WTC11 (cell line): ENCODE measurements at regions not wholly inside any gene's neighbourhood (a gene's known extent, or its start where the extent isn't known, plus 50 kb on each side); places are given as distances from the start of the nearest gene placed in this dataset.

Experiments used
- ATAC-seq: fragments of 200-7000 bp; cut with Tn5 transposase; 2 replicates; pipeline ENCODE4 v1.10.0; 2021; ENCODE audit warnings: mild to moderate bottlenecking, moderate library complexity
- CTCF ChIA-PET: fragments of 300-600 bp; sonication (Branson Sonifier 250); formaldehyde crosslinking; loops from one replicate; lab custom pipeline; 2021; ENCODE audit warnings: antibody characterized with exemption; lab: Charles Lee
- POLR2A ChIA-PET: fragments of 350-600 bp; sonication (Branson Sonifier 250); formaldehyde crosslinking; loops from one replicate; lab custom pipeline; 2021; ENCODE audit warnings: antibody characterized with exemption; lab: Charles Lee
- DNase-seq: peaks from one replicate; pipeline ENCODE4 v3.0.0; 2021; ENCODE audit warnings: low spot score
- H3K27ac Mint-ChIP-seq: 2 replicates; pipeline ENCODE4 v1.8.0; 2021; ENCODE audit warnings: mixed read lengths
- H3K27me3 Mint-ChIP-seq: 2 replicates; pipeline ENCODE4 v1.8.0; 2021; ENCODE audit warnings: low read depth, mild to moderate bottlenecking, moderate library complexity, mixed read lengths
- H3K36me3 Mint-ChIP-seq: 2 replicates; pipeline ENCODE4 v1.8.0; 2021; ENCODE audit warnings: mixed read lengths
- H3K4me1 Mint-ChIP-seq: 2 replicates; pipeline ENCODE4 v1.8.0; 2022; ENCODE audit warnings: mixed read lengths
- H3K4me3 Mint-ChIP-seq: 2 replicates; pipeline ENCODE4 v1.8.0; 2021; ENCODE audit warnings: mild to moderate bottlenecking, moderate library complexity, mixed read lengths
- H3K9me3 Mint-ChIP-seq: 2 replicates; pipeline ENCODE4 v1.8.0; 2021; ENCODE audit warnings: mixed read lengths
- AFF4 ChIP-seq: sonication (generic); formaldehyde crosslinking; IDR thresholded peaks from 2 replicates; pipeline ENCODE4 v1.8.1; 2023; ENCODE audit warnings: mild to moderate bottlenecking, missing genetic modification reagents, borderline replicate concordance
- CBFB ChIP-seq: sonication (generic); formaldehyde crosslinking; IDR thresholded peaks from 2 replicates; pipeline ENCODE4 v1.8.1; 2022; ENCODE audit warnings: mild to moderate bottlenecking, low read depth, missing genetic modification reagents
- FOXJ3 ChIP-seq: sonication (generic); formaldehyde crosslinking; IDR thresholded peaks from 2 replicates; pipeline ENCODE4 v1.9.0; 2021; ENCODE audit warnings: missing genetic modification reagents, mild to moderate bottlenecking, borderline replicate concordance
- FOXP1 ChIP-seq: sonication (generic); formaldehyde crosslinking; IDR thresholded peaks from 2 replicates; pipeline ENCODE4 v1.8.0; 2022; ENCODE audit warnings: missing genetic modification reagents, mild to moderate bottlenecking, moderate library complexity, borderline replicate concordance
- HMGA2 ChIP-seq: fragments of 250-450 bp; sonication (Bioruptor Pico); IDR thresholded peaks from 2 replicates; pipeline ENCODE4 v1.4.0; 2021; ENCODE audit warnings: mild to moderate bottlenecking, moderate library complexity
- KAT7 ChIP-seq: sonication (generic); formaldehyde crosslinking; IDR thresholded peaks from 2 replicates; pipeline ENCODE4 v1.8.1; 2023; ENCODE audit warnings: missing genetic modification reagents, mild to moderate bottlenecking, borderline replicate concordance
- NFE2L1 ChIP-seq: sonication (generic); formaldehyde crosslinking; IDR thresholded peaks from 2 replicates; pipeline ENCODE4 v1.8.1; 2023; ENCODE audit warnings: missing genetic modification reagents
- NR2C2 ChIP-seq: sonication (generic); formaldehyde crosslinking; IDR thresholded peaks from 2 replicates; pipeline ENCODE4 v1.8.0; 2022; ENCODE audit warnings: mild to moderate bottlenecking, missing genetic modification reagents
- PRRX2 ChIP-seq: fragments of 250-450 bp; sonication (Bioruptor Pico); IDR thresholded peaks from 2 replicates; pipeline ENCODE4 v1.8.0; 2021; ENCODE audit warnings: mild to moderate bottlenecking
- RELA ChIP-seq: sonication (generic); formaldehyde crosslinking; IDR thresholded peaks from 2 replicates; pipeline ENCODE4 v1.8.1; 2022; ENCODE audit warnings: missing genetic modification reagents, mild to moderate bottlenecking, borderline replicate concordance
- SMAD3 ChIP-seq: sonication (generic); formaldehyde crosslinking; IDR thresholded peaks from 2 replicates; pipeline ENCODE4 v1.8.0; 2022; ENCODE audit warnings: missing genetic modification reagents, mild to moderate bottlenecking, borderline replicate concordance
- SOX15 ChIP-seq: fragments of 250-450 bp; sonication (Bioruptor Pico); IDR thresholded peaks from 2 replicates; pipeline ENCODE4 v1.9.0; 2021; ENCODE audit warnings: mild to moderate bottlenecking
- SP1 ChIP-seq: sonication (generic); formaldehyde crosslinking; conservative IDR thresholded peaks from 2 replicates; pipeline ENCODE4 v1.8.1; 2022; ENCODE audit warnings: missing genetic modification reagents
- TEAD4 ChIP-seq: sonication (generic); formaldehyde crosslinking; IDR thresholded peaks from 2 replicates; pipeline ENCODE4 v1.8.0; 2022; ENCODE audit warnings: mild to moderate bottlenecking, missing genetic modification reagents
- TP53 ChIP-seq: sonication (generic); formaldehyde crosslinking; IDR thresholded peaks from 2 replicates; pipeline ENCODE4 v1.8.1; 2023; ENCODE audit warnings: mild to moderate bottlenecking, missing genetic modification reagents
- ZNF263 ChIP-seq: sonication (generic); formaldehyde crosslinking; IDR thresholded peaks from 2 replicates; pipeline ENCODE4 v1.8.1; 2022; ENCODE audit warnings: low read depth, mild to moderate bottlenecking, moderate library complexity, missing genetic modification reagents
- ZNF416 ChIP-seq: fragments of 250-450 bp; sonication (Bioruptor Pico); IDR thresholded peaks from 2 replicates; pipeline ENCODE4 v1.9.0; 2021; ENCODE audit warnings: mild to moderate bottlenecking, inconsistent platforms
- ZNF512 ChIP-seq: sonication (generic); formaldehyde crosslinking; IDR thresholded peaks from 2 replicates; pipeline ENCODE4 v1.8.1; 2022; ENCODE audit warnings: missing genetic modification reagents, borderline replicate concordance
- TF ChIP-seq, protein P1 (sequence below): sonication (generic); formaldehyde crosslinking; conservative IDR thresholded peaks from 2 replicates; pipeline ENCODE4 v1.8.1; 2023; ENCODE audit warnings: mild to moderate bottlenecking, low read depth, missing genetic modification reagents, moderate library complexity
- TF ChIP-seq, protein P2 (sequence below): fragments of 250-450 bp; sonication (Bioruptor Pico); IDR thresholded peaks from 2 replicates; pipeline ENCODE4 v1.9.0; 2021; ENCODE audit warnings: moderate library complexity, mild to moderate bottlenecking, inconsistent platforms, borderline replicate concordance
- TF ChIP-seq, protein P3 (sequence below): sonication (generic); formaldehyde crosslinking; IDR thresholded peaks from 2 replicates; pipeline ENCODE4 v1.8.0; 2023; ENCODE audit warnings: mild to moderate bottlenecking, missing genetic modification reagents
- TF ChIP-seq, protein P4 (sequence below): sonication (generic); formaldehyde crosslinking; IDR thresholded peaks from 2 replicates; pipeline ENCODE4 v1.8.1; 2023; ENCODE audit warnings: mild to moderate bottlenecking, missing genetic modification reagents, moderate library complexity

DNA sequence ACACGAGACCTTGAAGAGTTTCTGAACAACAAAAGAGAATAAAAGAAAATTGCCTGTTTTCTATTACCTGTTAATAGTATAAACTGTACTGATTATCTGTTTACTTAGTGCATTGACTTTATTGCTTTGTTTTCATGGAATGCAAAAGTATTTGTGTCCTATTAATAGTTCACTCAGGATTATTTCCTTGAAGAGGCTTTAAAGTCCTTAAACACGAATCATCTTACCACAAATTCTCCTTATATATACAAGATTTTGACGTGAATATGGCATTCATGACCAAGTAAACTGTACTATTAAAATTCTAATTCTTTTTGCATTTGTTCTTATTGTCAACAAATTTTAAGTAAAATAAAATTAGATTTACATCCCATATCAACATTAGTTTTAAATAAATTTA, 513.0 kb downstream of the NTRK3 start (continued):
- TF ChIP-seq NFE2L1 (CRISPR knock-in tag) (no peak), PRRX2 (CRISPR knock-in tag) (no peak), RELA (CRISPR knock-in tag) (no peak)

GRCh38 chr15:87741350-87741749, 515.2 kb downstream of the NTRK3 start:
- TF ChIP-seq TP53 (CRISPR knock-in tag) (no peak), AFF4 (CRISPR knock-in tag) (no peak), HMGA2 (no peak), FOXP1 (CRISPR knock-in tag) (no peak), ZNF416 (no peak), FOXJ3 (CRISPR knock-in tag) (no peak)
- TF ChIP-seq, protein P1, sequence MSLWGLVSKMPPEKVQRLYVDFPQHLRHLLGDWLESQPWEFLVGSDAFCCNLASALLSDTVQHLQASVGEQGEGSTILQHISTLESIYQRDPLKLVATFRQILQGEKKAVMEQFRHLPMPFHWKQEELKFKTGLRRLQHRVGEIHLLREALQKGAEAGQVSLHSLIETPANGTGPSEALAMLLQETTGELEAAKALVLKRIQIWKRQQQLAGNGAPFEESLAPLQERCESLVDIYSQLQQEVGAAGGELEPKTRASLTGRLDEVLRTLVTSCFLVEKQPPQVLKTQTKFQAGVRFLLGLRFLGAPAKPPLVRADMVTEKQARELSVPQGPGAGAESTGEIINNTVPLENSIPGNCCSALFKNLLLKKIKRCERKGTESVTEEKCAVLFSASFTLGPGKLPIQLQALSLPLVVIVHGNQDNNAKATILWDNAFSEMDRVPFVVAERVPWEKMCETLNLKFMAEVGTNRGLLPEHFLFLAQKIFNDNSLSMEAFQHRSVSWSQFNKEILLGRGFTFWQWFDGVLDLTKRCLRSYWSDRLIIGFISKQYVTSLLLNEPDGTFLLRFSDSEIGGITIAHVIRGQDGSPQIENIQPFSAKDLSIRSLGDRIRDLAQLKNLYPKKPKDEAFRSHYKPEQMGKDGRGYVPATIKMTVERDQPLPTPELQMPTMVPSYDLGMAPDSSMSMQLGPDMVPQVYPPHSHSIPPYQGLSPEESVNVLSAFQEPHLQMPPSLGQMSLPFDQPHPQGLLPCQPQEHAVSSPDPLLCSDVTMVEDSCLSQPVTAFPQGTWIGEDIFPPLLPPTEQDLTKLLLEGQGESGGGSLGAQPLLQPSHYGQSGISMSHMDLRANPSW = no peak
- TF ChIP-seq, protein P2, sequence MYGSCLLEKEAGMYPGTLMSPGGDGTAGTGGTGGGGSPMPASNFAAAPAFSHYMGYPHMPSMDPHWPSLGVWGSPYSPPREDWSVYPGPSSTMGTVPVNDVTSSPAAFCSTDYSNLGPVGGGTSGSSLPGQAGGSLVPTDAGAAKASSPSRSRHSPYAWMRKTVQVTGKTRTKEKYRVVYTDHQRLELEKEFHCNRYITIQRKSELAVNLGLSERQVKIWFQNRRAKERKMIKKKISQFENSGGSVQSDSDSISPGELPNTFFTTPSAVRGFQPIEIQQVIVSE (CRISPR knock-in tag) = no peak
- TF ChIP-seq, all 79 proteins: peak for 0
- no peak overlapping the region for H3K27ac Mint-ChIP-seq
- CTCF ChIA-PET = no interaction called here
- H3K36me3 Mint-ChIP-seq = no peaks in the 10 kb centered on the region
- ATAC-seq (no peak), DNase-seq (no peak)
- H3K27me3 Mint-ChIP-seq = no peaks in the 10 kb centered on the region
- no peaks in the 10 kb centered on the region for H3K9me3 Mint-ChIP-seq
- POLR2A ChIA-PET = no interaction called here
- no peak overlapping the region for H3K4me3 Mint-ChIP-seq
- H3K4me1 Mint-ChIP-seq = no peaks in the 10 kb centered on the region

GRCh38 chr15:87740655-87741344, 515.7 kb downstream of the NTRK3 start:
- ATAC-seq (no peak), DNase-seq (no peak)
- Mint-ChIP-seq H3K9me3 (no peaks in the 10 kb centered on the region), H3K27ac (no peak overlapping the region), H3K36me3 (no peaks in the 10 kb centered on the region), H3K27me3 (no peaks in the 10 kb centered on the region), H3K4me3 (no peak overlapping the region), H3K4me1 (no peaks in the 10 kb centered on the region)
- ChIA-PET POLR2A (no interaction called here), CTCF (no interaction called here)
- no peak for TF ChIP-seq KAT7 (CRISPR knock-in tag)
- no peak for TF ChIP-seq HMGA2
- TF ChIP-seq SOX15 (CRISPR knock-in tag) = no peak
- TF ChIP-seq NR2C2 (CRISPR knock-in tag) = no peak
- TF ChIP-seq, protein P3, sequence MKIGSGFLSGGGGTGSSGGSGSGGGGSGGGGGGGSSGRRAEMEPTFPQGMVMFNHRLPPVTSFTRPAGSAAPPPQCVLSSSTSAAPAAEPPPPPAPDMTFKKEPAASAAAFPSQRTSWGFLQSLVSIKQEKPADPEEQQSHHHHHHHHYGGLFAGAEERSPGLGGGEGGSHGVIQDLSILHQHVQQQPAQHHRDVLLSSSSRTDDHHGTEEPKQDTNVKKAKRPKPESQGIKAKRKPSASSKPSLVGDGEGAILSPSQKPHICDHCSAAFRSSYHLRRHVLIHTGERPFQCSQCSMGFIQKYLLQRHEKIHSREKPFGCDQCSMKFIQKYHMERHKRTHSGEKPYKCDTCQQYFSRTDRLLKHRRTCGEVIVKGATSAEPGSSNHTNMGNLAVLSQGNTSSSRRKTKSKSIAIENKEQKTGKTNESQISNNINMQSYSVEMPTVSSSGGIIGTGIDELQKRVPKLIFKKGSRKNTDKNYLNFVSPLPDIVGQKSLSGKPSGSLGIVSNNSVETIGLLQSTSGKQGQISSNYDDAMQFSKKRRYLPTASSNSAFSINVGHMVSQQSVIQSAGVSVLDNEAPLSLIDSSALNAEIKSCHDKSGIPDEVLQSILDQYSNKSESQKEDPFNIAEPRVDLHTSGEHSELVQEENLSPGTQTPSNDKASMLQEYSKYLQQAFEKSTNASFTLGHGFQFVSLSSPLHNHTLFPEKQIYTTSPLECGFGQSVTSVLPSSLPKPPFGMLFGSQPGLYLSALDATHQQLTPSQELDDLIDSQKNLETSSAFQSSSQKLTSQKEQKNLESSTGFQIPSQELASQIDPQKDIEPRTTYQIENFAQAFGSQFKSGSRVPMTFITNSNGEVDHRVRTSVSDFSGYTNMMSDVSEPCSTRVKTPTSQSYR (CRISPR knock-in tag) = no peak
- no peak for TF ChIP-seq TEAD4 (CRISPR knock-in tag)
- TF ChIP-seq ZNF263 (CRISPR knock-in tag) = no peak
- TF ChIP-seq FOXP1 (CRISPR knock-in tag) = no peak
- TF ChIP-seq, protein P4, sequence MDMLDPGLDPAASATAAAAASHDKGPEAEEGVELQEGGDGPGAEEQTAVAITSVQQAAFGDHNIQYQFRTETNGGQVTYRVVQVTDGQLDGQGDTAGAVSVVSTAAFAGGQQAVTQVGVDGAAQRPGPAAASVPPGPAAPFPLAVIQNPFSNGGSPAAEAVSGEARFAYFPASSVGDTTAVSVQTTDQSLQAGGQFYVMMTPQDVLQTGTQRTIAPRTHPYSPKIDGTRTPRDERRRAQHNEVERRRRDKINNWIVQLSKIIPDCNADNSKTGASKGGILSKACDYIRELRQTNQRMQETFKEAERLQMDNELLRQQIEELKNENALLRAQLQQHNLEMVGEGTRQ = no peak
- no peak for TF ChIP-seq SP1 (CRISPR knock-in tag)
- no peak for TF ChIP-seq CBFB (CRISPR knock-in tag)
- TF ChIP-seq SMAD3 (CRISPR knock-in tag) = no peak
- TF ChIP-seq ZNF512 (CRISPR knock-in tag) = no peak
